ENCODE measurements at regions not wholly inside any gene's neighbourhood (a gene's known extent, or its start where the extent isn't known, plus 50 kb on each side); places are given as distances from the start of the nearest gene placed in this dataset.
A peak's percentile ranks its signal among the peaks of the same experiment; 100 is the strongest.

DNA sequence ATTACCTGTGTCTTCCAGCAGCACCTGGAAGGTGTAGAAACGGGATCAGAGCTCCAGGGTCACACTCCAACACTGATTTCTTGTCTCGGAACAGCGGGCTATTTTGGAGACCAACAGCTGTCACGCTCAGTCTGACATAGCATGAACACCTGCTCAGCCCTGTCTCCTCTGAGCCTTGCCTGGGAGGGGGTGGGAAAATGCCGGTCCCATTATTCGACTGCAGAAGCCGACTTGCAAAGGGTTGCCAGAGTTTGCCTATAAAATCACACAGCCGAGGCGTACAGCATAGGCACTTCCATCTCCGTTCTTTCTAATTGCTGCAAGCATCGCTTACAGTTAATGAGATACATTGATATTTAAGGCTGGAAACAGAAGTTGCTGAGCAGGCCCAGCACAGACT, 300.8 kb upstream of the MSX2 start:
- no peak for ATAC-seq (ENCODE audit: insufficient read depth, low FRiP score)
- peaks cover 0 to 4% (median 0%) of the 10 kb centered on the region in 4 donors for H3K9me3 ChIP-seq (ENCODE audit: control insufficient read depth in 4 of 4, insufficient read depth in 3 of 4, low read length in 3 of 4)

GRCh38 chr5:174424219-174425053, 299.9 kb upstream of the MSX2 start:
- DNase-seq (peak in 1 of 3 donors; percentile 24), ATAC-seq (ENCODE audit: insufficient read depth, low FRiP score) (no peak)
- no peak overlapping the region for H3K9ac ChIP-seq (ENCODE audit: insufficient read depth in 1 of 2, low read length in 2 of 2)
- H3K4me3 ChIP-seq, result no peak overlapping the region
- peaks cover 0 to 2% (median 0%) of the 10 kb centered on the region in 3 donors for H3K27me3 ChIP-seq (ENCODE audit: control insufficient read depth in 3 of 3, insufficient read depth in 3 of 3, low read length in 2 of 3)
- TF ChIP-seq CTCF (IDR thresholded peaks at IDR 0.05; ENCODE audit: control extremely low read depth, extremely low read depth), result no peak
- H3K4me1 ChIP-seq (ENCODE audit: control insufficient read depth in 5 of 5, insufficient read depth in 5 of 5, low read length in 5 of 5), result peaks cover 0 to 14% (median 0%) of the 10 kb centered on the region in 5 donors
- peaks cover 0 to 4% (median 0%) of the 10 kb centered on the region in 4 donors for H3K9me3 ChIP-seq (ENCODE audit: control insufficient read depth in 4 of 4, insufficient read depth in 3 of 4, low read length in 3 of 4)
- H3K36me3 ChIP-seq (ENCODE audit: control insufficient read depth in 4 of 4, insufficient read depth in 4 of 4, low read length in 4 of 4), result no peaks in the 10 kb centered on the region
- 71 to 76% methylated on average over 8 of the region's 8 CpGs for WGBS, 2 donors
- no peak overlapping the region for H3K27ac ChIP-seq (ENCODE audit: low read depth in 1 of 2, low read length in 1 of 2)

More for the DNA sequence above, 300.8 kb upstream of the MSX2 start:
- WGBS, 2 donors, result 82 to 89% methylated on average over 11 of the region's 11 CpGs
- no peak for TF ChIP-seq CTCF (IDR thresholded peaks at IDR 0.05; ENCODE audit: control extremely low read depth, extremely low read depth)
- H3K4me3 ChIP-seq, result no peak overlapping the region
- H3K27me3 ChIP-seq (ENCODE audit: control insufficient read depth in 3 of 3, insufficient read depth in 3 of 3, low read length in 2 of 3), result peaks cover 0 to 2% (median 0%) of the 10 kb centered on the region in 3 donors
- H3K9ac ChIP-seq (ENCODE audit: insufficient read depth in 1 of 2, low read length in 2 of 2), result no peak overlapping the region
- no peak for DNase-seq
- H3K27ac ChIP-seq (ENCODE audit: low read depth in 1 of 2, low read length in 1 of 2), result no peak overlapping the region
- H3K36me3 ChIP-seq (ENCODE audit: control insufficient read depth in 4 of 4, insufficient read depth in 4 of 4, low read length in 4 of 4), result no peaks in the 10 kb centered on the region
- H3K4me1 ChIP-seq (ENCODE audit: control insufficient read depth in 5 of 5, insufficient read depth in 5 of 5, low read length in 5 of 5), result peaks cover 0 to 21% (median 0%) of the 10 kb centered on the region in 5 donors

DNA sequence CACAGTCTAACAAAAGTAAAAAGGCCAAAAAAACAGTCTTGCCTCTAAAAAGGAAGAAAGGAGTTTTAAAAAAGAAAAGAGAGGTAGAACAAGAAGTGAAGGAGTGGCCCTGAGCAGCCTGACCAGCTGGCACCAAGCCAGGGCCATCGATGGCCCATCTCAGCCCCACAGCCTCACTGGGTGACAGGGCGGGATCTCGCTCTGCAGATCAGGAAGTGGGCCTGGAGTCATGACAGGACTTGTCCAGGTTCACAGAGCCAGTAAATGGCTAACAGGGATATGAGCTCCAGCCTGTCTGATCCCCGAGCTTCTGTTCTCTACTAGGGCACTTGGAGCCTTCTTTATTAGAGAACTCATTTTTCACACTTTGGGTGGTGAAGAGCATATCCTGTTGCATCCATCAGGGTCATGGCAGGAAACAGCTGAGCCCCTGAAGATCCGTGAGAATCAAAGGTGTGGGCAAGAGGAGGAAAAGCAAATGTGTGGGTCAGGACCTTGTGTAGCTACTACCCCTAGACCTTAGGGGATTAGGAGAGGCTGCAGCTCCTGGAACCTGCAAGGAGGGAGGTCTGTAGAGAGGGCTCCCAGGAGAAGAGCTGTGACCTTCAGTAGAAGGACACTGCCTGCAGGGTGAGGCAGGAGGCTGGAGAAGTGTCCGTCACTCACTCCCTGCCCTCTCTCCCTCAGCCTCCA, 299.0 kb upstream of the MSX2 start:
- no peak for TF ChIP-seq CTCF (IDR thresholded peaks at IDR 0.05; ENCODE audit: control extremely low read depth, extremely low read depth)
- ATAC-seq (ENCODE audit: insufficient read depth, low FRiP score) (no peak), DNase-seq (peak in 1 of 3 donors; percentile 23)
- no peaks in the 10 kb centered on the region for H3K36me3 ChIP-seq (ENCODE audit: control insufficient read depth in 4 of 4, insufficient read depth in 4 of 4, low read length in 4 of 4)
- no peak overlapping the region for H3K4me3 ChIP-seq
- no peak overlapping the region for H3K9ac ChIP-seq (ENCODE audit: insufficient read depth in 1 of 2, low read length in 2 of 2)
- H3K27me3 ChIP-seq (ENCODE audit: control insufficient read depth in 3 of 3, insufficient read depth in 3 of 3, low read length in 2 of 3), result peaks cover 0 to 2% (median 0%) of the 10 kb centered on the region in 3 donors
- H3K9me3 ChIP-seq (ENCODE audit: control insufficient read depth in 4 of 4, insufficient read depth in 3 of 4, low read length in 3 of 4), result peaks cover 0 to 4% (median 0%) of the 10 kb centered on the region in 4 donors
- H3K27ac ChIP-seq (ENCODE audit: low read depth in 1 of 2, low read length in 1 of 2), result no peak overlapping the region
- H3K4me1 ChIP-seq (ENCODE audit: control insufficient read depth in 5 of 5, insufficient read depth in 5 of 5, low read length in 5 of 5), result peaks cover 0 to 13% (median 0%) of the 10 kb centered on the region in 5 donors
- 40 to 43% methylated on average over 6 of the region's 6 CpGs for WGBS, 2 donors
